ENCODE measurements at regions not wholly inside any gene's neighbourhood (a gene's known extent, or its start where the extent isn't known, plus 50 kb on each side); places are given as distances from the start of the nearest gene placed in this dataset.
"Not testable (repeated sequence)": the region's sequence is repeated elsewhere in the genome, so short reads cannot be mapped to it uniquely, and the experiment has no call there.

DNA sequence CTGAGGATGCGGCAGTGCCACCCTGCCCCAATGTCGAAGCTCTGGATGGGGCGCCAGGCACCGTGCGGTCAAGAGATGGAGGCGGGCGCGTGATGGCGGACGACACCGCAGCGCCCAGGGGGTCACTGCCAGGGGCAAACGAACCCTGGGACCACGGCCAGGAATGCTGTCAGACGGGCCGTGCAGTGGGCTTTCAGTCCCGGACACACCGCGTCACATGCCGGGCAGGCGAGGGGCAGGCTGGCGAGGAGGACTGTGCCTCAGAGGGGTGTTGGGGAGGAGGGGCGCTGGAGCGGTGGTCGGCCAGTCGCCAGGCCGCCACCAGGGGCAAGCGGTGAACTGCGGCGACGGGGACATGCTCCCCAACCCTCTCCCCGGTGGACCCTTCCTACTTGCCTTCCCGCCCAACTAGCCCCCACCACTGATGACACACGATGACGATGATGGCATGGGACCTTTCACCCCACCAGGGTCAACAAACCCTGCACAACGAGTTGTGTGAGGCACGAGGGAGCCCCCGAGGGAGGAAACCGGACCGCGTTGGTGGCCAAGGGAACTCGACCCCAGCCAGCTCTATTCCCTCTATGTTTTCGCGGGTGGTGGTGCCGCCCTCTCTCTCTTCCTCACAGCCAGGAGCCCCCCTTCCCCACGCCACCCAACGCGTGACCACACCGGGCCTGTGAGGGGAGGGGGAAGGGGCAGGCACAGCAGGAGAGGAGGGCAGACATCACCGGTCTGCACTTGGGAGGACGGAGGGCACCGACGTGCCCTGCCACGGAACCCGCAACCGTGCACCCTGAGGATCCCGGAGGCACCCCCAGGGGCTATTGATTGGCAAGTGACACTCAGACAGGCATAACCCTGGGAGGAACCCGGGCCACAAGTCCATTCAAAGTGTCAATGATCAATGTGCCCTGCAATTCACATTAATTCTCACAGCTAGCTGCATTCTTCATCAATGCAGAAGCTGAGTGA is 1960.9 kb upstream of the DEFB115 start:
- DNase-seq = no peak

DNA sequence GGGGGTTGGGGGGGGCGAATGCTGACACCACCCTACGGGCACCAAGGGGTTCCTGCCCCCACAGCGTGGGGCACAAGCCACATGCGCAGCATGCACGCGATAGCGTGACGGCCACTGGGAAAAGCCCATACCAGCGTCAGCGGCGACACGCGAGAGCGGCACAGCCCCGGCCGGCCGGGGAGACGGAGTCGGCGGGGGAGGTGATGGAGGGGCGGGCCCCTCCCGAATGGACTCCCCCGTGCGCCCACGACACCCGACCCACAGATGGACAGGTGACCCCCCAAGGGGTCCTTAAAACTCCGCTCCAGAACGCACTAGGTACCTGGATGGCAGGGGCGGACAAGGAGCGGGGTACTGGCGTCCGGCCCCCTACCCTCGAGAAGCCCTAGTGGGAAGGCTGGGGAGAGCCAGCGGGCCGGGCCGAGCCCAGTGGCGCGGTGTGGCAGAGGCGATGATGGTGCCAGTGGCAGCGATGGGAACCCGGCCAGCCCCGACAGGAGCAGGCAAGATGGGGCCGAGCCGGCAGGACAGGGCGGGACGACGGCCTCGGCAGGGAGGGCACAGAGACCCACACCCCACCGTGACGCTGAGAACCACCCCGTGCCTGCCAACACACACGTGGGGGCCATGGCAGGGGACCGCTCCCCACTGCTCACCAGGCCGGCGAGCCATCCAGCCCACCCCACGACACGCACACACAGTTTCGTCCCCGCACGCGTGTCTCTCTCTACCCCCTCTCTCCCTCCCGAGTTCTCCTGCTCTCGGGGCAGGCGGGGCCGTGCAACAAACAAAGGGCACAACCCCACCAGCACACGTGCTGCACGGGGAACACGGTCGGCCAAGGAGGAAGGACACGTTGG is 1959.8 kb upstream of the DEFB115 start:
- no peak for DNase-seq

DNA sequence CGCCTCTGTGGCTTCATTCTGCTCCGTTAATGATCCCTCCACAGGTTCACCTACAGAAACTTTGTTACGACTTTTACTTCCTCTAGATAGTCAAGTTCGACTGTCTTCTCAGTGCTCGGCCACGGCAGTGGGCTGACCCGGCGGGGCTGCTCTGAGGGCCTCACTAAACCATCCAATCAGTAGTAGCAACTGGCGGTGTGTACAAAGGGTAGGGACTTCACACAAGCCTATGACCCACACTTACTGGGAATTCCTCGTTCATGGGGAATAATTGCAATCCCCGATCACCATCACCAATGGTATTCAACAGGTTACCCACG is 1959.2 kb upstream of the DEFB115 start:
- DNase-seq = no peak

DNA sequence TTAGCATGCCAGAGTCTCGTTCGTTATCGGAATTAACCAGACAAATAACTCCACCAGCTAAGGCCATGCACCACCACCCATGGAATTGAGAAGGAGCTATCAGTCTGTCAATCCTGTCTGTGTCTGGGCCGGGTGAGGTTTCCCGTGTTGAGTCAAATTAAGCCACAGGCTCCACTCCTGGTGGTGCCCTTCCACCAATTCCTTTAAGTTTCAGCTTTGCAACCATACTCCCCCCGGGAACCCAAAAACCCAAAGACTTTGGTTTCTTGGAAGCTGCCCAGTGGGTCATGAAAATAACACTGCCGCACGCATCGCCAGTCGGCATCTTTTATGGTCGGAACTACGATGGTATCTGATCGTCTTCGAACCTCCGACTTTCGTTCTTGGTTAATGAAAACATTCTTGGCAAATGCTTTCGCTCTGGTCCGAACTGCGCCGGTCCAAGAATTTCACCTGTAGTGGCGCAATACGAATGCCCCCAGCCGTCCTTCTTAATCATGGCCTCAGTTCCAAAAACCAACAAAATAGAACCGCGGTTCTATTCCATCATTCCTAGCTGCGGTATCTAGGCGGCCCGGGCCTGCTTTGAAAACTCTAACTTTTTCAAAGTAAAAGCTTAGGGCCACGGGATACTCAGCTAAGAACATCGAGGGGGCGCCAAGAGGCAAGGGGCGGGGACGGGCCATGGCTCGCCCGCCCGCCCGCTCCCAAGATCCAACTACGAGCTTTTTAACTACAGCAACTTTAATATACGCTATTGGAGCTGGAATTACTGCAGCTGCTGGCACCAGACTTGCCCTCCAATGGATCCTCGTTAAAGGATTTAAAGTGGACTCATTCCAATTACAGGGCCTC is 1958.5 kb upstream of the DEFB115 start:
- no peak for DNase-seq

DNA sequence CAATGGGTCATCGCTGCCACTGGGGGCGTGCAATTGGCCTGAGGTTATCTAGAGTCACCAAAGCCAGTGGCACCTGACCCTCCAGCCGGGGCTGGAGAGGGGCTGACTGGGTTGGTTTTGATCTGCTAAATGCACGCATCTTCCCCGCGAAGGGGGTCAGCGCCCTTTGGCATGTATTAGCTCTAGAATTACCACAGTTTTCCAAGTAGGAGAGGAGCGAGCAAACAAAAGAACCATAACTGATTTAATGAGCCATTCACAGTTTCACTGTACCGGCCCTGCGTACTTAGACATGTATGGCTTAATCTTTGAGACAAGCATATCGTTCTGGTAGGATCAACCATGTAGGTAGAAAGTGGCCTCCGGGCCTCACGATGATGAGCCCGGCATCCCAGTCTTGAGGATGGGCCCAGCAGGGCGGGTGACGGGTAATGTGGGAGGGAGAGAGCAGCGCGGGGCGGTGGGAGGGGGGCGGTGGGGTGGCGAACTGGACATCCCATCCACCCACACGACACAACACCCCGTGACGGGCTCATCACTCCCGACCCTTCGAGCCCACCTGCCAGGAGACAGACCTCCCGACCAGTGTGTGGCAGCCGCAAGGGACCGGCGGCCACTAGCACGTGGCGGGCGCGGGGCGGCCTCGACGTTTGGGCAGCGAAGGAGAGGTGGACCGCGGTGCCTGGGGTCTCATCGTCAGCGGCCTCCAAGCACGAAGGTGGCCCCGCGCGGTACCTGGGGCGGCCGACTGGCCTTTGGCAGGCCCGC is 1957.5 kb upstream of the DEFB115 start:
- DNase-seq = no peak

DNA sequence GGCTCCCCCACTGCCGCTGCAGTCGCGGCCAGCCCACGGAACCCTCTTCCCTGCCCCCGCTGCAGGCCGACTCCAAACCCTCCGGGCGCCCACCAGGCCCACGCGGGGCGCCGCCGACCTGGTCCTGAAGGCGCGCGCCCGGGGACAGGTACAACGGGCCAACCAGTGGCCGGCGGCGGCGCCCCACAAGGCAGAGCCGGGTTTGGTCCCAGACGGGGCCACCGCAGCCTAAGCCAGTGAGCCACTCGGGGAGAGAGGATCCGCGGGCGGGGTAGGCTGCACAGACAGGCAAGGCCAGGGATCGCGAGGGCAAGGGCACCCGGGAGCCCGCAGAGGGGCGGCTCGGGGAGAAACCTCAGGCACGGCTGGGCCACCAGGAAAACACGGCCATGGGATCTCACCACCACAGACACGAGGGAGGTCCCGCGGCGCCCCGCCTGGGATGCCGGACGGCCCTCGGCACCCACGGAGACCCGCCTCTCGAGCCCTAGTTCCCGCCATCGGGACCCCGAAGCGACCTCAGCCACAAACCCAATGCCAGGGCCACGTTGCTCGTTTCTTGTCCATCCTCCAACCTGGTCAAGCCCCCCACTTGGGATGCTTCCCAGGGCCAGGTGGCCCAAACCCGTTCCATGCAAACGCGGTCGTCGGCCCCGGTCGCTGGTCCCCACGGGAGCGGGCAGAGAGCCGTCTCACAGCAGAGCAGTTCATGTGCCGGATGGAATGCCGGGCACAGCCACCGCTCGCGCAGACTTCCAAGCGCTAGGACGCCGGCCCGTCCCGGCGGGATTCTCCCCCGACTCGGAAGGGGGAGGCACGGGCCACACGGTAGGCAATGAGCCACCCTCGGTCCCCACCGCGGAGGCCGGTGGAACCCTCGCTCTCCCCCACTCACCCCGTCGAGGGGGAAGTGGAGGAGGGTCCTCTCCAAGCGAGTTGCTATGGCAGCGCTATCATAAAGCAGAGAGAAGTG is 1956.6 kb upstream of the DEFB115 start:
- no peak for DNase-seq

DNA sequence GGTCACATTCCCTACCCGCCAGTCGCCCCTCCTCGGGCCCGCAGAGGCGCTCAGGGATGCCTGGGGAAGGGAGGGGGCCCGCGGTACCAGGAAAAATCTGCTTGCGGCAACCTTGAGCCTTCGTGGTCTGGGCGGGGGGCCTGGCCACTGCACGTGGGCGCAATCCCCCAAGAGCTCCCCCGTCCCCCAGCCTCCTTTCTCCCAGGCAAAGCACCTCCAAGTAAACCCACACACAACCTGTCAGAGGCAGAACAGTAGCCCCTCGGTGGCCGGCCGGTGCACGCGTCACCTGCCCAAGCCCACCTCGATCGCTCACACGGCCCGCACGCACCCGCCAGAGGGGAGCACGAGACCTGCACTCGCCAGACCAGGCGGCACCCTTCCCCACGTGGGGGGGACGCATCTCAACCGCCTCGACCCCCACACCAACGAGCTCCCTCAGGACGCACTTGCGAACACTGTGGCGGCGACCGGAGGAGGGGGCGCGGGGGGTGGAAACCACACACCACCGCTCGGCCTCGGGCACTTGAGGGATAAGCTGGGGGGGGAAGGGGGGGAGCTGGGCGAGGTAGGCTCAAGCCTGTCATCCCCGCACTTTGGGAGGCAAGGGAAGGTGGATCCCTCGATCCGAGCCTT is 1955.7 kb upstream of the DEFB115 start:
- DNase-seq = no peak

DNA sequence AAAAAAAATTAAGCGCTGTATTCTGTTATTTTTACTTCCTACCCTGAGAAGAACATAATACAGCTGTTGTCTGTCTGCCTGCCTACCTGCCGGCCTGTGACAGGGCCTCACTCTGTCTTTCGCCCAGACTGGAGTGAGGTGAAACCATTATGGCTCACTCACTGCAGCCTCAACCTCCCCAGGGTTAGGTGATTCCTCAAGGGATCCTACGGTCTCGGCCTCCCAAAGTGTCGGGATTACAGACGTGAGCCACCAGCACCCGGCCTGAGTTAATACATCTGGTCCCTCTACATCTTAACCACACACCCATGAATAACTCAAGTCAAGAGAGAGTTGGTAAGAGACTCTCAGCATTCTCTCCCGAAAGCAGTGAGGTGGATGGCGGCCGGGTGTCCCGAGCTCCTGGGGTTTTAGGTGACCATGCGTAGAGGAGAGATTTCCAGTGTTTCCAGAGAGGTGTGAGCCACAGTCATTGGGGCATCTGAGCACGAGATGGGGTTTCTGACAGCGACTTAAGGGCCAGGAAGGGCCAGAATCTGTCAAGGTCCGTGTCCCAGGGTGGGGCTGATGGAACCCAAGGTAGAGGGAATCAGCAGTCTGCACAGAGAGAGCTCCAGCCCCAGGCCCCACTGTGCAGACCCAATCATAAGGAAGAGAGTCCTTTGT is 1954.4 kb upstream of the DEFB115 start:
- DNase-seq = no peak

DNA sequence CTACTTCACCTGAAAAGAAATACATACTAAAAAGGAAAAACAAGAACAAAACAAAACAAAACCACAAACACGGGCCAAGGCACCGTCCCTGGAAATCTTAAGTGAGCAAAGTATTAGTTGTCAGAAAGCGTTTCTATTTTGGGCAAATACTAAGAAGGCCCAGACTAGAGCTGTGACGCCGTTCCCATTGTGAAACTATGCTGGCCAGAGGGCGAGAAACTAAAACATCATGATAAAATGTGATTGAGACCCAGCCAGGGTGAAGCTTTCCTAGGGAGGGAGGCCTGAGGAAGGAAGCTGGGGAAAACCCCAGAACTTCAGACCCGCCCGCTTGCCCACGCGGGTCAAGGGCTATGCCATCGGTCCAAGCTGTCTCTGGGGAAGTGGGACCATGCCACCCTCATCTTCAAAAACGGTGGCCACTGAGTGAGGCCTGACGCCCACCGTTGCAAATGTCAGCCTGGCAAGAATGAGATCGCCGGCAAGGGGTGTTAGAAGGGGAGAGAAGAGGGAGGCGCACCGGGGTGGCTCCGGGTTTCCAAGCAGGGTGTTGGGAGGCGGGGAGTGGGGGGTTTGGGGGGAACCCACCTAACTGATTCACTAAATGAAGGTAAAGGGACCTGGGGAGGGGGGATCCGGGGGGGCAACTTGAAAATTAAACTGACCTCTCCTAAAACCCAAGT is 1950.9 kb upstream of the DEFB115 start:
- DNase-seq = no peak

DNA sequence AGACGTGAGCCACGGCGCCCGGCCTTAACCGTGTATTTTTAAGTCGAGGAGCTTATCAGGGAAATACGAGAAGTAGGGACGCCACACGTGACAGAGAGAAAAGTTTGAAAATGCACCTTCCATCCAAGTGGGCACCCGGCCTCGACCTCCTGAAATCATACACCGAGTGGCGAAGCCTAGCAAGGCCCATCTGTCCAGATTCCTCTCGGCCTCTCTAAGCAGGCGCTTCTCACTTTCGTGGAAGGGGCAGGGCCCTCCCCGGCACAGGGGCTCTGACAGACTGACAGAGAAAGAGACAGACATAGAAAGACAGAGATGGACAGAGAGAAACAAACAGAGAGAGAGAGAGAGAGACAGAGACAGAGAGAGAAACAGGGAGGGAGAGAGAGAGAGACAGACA is 1950.0 kb upstream of the DEFB115 start:
- DNase-seq = not testable (repeated sequence)

DNA sequence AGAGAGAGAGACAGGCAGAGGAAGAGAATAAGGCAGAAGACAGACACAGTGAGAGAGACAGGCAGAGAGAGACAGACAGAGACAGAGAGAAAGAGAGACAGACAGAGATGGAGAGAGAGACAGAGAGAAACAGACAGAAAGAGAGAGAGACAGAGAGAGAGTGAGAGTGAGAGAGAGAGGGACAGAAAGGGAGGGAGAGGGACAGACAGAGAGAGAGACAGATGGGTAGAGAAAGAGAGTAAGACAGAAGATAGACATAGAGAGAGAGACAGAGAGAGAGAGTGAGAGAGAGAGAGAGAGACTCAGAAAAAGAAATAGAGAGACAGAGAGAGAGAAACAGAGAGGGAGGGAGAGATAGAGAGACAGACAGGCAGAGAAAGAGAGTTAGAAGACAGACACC is 1948.5 kb upstream of the DEFB115 start:
- DNase-seq = not testable (repeated sequence)

DNA sequence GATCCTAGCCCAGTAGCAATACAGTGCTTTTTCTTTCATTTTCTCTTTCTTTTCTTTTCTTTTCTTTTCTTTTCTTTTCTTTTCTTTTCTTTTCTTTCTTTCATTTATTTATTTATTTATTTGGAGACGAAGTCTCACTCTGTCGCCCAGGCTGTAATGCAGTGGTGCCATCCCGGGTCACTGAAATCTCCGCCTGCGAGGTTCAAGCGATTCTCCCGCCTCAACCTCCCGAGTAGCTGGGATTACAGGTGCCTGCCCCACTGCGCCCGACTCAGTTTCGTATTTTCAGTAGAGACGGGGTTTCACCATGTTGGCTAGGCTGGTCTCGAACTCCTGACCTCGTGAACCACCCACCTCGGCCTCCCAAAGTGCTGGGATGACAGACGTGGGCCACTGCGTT is 1948.0 kb upstream of the DEFB115 start:
- DNase-seq = not testable (repeated sequence)

DNA sequence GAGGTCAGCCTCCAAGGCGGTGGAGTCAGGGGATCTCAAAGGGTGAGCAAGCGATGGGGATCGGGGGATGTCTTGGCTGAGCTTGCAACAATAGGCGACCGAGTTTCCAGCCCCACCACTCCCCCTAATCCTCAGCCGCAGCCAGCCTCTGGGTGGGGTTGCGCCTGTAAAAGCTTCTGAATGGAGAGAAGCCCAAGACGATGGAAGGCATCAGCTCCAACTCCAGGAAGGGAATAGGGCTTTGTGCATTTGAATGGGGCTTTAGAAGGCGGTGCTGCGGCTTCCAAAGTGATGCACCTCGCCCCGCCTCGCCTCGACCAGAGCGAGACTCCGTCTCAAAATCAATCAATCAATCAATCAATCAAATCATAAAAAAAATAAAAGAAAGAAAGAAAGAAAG is 1946.4 kb upstream of the DEFB115 start:
- not testable (repeated sequence) for DNase-seq

DNA sequence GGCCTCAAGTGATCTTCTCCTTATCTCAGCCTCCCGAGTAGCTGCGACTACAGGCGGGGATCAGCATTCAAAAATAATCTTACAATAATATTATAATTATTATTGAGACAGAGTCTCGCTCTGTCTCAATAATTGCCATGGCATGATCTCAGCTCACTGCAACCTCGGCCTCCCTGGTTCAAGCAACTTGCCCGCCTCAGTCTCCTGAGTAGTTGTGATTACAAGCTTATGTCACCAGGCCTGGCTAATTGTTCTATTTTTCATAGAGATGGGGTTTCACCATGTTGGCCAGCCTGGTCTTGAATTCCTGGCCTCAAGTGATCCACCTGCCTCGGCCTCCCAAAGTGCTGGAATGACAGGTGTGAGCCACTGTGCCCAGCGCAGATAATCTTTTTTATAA is 1944.8 kb upstream of the DEFB115 start:
- not testable (repeated sequence) for DNase-seq

DNA sequence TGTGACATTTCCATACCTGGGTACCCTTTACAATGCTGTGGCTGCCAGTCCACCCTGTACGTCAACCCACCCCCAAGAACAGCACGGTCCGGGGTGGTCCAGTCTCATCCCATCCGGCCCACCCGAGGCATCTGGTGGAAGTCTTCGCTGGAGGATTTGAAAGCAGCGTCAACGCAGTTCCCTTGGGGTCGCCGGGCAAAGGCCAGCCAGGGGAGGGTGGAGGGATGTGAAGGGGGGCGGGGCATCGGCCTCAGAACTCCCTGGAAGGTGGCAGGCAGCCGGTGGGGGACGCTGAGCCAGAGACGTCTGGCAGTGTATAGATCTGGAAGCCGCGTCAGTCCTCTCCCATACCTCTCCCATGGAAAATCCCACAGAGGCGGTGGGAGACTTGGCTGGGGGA is 1944.0 kb upstream of the DEFB115 start:
- DNase-seq = no peak

DNA sequence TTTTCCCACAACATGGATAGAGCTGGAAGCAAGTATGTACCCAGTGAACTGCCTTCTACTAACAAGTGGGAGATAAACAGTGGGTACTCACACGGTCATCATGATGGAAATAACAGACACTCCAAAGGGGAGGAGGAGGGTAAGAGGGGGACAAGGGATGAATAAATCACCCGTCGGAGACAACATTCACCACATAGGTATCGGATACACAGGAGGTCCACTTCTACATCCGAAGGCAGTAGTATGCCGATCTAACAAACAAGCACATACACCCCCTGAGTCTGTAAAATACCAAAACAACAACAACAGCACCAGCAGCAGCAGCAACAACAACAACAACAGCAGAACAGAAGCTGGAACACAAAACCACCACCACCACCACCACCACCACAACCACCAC is 1943.2 kb upstream of the DEFB115 start:
- DNase-seq = no peak

DNA sequence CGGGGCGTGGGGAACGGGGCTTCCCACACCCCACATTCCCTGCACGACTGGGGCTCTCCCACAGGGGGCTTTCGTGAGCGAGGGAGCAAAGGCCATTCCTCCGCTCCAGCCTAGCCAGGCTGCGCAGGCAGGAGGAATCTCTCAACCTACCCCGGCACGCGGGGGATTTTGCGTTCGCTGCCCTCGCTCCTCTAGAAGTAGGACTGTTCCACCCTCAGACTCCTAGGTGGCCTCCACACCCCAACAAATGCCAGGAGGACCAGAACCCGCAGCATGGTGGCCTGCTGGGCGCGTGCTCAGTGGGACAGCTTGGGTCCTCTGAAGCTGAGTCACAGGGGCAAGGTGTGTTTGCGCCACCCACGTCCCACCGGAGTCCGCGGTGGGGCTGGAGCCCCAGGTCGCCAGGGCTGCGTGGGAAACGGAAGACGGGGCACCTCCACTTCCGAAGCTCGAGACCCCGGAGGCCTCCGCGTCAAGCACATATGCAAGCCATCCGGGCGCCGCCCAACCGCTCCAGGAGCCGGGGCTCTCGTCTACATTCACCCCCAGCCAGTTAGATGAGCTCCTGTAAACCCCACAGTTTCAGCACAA is 1938.5 kb upstream of the DEFB115 start:
- DNase-seq = no peak

DNA sequence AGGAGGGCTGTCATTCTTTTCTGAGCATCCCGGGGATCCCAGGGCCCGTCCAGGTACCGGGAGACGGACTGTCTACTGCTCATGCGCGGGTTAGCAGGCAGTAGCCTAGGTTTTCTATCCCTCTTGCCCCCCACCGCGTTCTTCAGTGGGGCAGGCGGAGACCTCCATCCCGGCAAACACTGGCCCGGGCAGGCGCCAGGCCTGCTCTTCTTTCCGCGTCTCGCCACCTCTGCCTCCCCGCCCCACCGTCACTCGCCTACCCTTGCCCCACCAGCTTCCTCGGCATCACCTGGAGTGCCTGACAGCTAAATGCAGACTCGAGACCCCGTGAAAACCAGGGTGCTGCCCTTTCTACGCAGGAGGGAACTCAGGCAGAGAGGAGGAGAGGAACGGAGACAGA is 1937.7 kb upstream of the DEFB115 start:
- no peak for DNase-seq

Measured in activated CD4-positive, alpha-beta T cell treated with anti-CD3 and anti-CD28 coated beads, Interleukin-10, Interleukin-2, amounts not matched to agents 100 ng/mL and 50 ng/mL, durations not matched to agents 16 hours and 8 hours (primary cell).